ENCODE measurements at regions not wholly inside any gene's neighbourhood (a gene's known extent, or its start where the extent isn't known, plus 50 kb on each side); places are given as distances from the start of the nearest gene placed in this dataset.

DNA sequence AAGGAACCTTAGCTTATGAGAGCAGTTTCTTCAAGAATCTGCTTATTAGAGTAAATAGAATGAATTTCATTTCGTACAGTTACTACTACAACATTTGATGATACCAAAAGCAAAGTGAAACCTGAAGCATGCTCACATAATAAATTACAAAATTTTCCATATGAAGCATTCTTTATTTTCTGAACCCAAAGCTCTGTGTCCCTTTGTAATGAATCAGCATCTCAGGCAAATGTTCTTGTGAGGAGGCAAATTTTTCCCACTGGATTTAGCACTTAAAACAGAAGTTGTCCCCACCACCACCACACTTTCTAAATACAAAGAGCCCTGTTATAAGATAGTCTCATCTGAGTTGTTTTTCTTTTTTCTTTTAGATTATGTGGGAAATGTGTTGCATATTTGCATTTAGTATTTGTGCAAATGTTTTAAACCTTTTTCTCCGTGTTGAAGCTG is 70.7 kb upstream of the NFKB1 start:
- dilution Hi-C loops (cut with HindIII; ENCODE audit: low sequenced_read_pairs, unreplicated experiment): no loop called here
- no CpG with 5 or more reads among the region's 2 CpGs for WGBS, 2 experiments (ENCODE audit: extremely low coverage in 2 of 2, insufficient read length in 1 of 2)

More for the DNA sequence above, 70.7 kb upstream of the NFKB1 start:
- no peak overlapping the region for H2AK5ac ChIP-seq (ENCODE audit: low read depth, low read length)
- no peak overlapping the region for H2BK20ac ChIP-seq (ENCODE audit: low read depth, low read length)
- no peak overlapping the region; the same call in 1 of the 2 replicates for H3K56ac ChIP-seq (ENCODE audit: extremely low read depth, insufficient read depth, low read length)
- no peak overlapping the region for H3K4ac ChIP-seq (ENCODE audit: low read depth, low read length)
- 0 out of 3 replicates have a peak overlapping the region, but pooled peaks have one; percentile 26 for H2BK15ac ChIP-seq (ENCODE audit: low read depth, low read length)
- H2BK5ac ChIP-seq (ENCODE audit: low read depth, low read length, poor library complexity, severe bottlenecking): no peak overlapping the region
- H4K5ac ChIP-seq (ENCODE audit: low read depth, low read length): no peak overlapping the region
- H3K4me1 ChIP-seq (ENCODE audit: control insufficient read depth, insufficient read depth, low read length): peaks cover 4% of the 10 kb centered on the region; the same call in 1 of the 2 replicates
- no peak overlapping the region for H3K27ac ChIP-seq (ENCODE audit: insufficient read depth, low read length)
- H3K79me1 ChIP-seq (ENCODE audit: low read depth in 1 of 2, low read length in 2 of 2): no peaks in the 10 kb centered on the region
- H4K91ac ChIP-seq (ENCODE audit: insufficient read depth, low read depth, low read length): no peak overlapping the region
- no peak overlapping the region for H2AK9ac ChIP-seq (replicated peaks; ENCODE audit: low read depth, low read length, poor library complexity)
- H2AFZ ChIP-seq (replicated peaks; ENCODE audit: low read length, poor library complexity): no peak overlapping the region
- H4K8ac ChIP-seq (ENCODE audit: low read depth in 2 of 2, low read length in 2 of 2): peak overlapping the region in 1 of 2 experiments; percentile 40; a peak in 1 of 4 replicates
- no peaks in the 10 kb centered on the region for H3K27me3 ChIP-seq (ENCODE audit: control insufficient read depth, insufficient read depth, low read length)
- peak overlapping the region; percentile 20; the same call in 1 of the 2 replicates for H2BK120ac ChIP-seq (ENCODE audit: low read depth, low read length)
- peak overlapping the region; percentile 61 for H3K4me3 ChIP-seq (ENCODE audit: insufficient read depth, low read depth, low read length)
- peak overlapping the region; percentile 20; the same call in 1 of the 2 replicates for H3K18ac ChIP-seq (ENCODE audit: low read depth, low read length)
- H3K14ac ChIP-seq (replicated peaks; ENCODE audit: low read depth, low read length): 0 out of 2 replicates have a peak overlapping the region, but pooled peaks have one; percentile 21
- no TSS peak for BruUV-seq (replicated peaks)
- intact Hi-C loops (cut with micrococcal nuclease): loop anchor here (2.0 to 5.0 kb wide), 4 partner anchors 70 to 668 kb away; partner anchors contain the start of genes BDH2 and NFKB1
- TF ChIP-seq, protein P1, sequence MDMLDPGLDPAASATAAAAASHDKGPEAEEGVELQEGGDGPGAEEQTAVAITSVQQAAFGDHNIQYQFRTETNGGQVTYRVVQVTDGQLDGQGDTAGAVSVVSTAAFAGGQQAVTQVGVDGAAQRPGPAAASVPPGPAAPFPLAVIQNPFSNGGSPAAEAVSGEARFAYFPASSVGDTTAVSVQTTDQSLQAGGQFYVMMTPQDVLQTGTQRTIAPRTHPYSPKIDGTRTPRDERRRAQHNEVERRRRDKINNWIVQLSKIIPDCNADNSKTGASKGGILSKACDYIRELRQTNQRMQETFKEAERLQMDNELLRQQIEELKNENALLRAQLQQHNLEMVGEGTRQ (IDR thresholded peaks at IDR 0.05; ENCODE audit: low read depth, low read length): no peak
- TF ChIP-seq CTCF (conservative IDR thresholded peaks at IDR 0.05; ENCODE audit: low read depth, low read length) (no peak), RFX5 (IDR thresholded peaks at IDR 0.05; ENCODE audit: low read depth, low read length) (no peak), RCOR1 (IDR thresholded peaks at IDR 0.05; ENCODE audit: insufficient replicate concordance, low read length) (no peak), CHD1 (IDR thresholded peaks at IDR 0.05; ENCODE audit: low read depth, low read length) (no peak), FOS (IDR thresholded peaks at IDR 0.05; ENCODE audit: low read depth, low read length) (no peak), MXI1 (IDR thresholded peaks at IDR 0.05; ENCODE audit: borderline replicate concordance, low read depth, low read length) (no peak), POLR2A (IDR thresholded peaks at IDR 0.05; ENCODE audit: low read depth, low read length) (no peak), NFE2L2 (IDR thresholded peaks at IDR 0.05; ENCODE audit: low read depth, low read length) (no peak), MAFK (IDR thresholded peaks at IDR 0.05; ENCODE audit: low read depth, low read length) (no peak), SMC3 (IDR thresholded peaks at IDR 0.05; ENCODE audit: low read depth, low read length) (no peak), CEBPB (IDR thresholded peaks at IDR 0.05; ENCODE audit: low read depth, low read length) (no peak)
- ChIA-PET POLR2A (ENCODE audit: unreplicated experiment) (interaction anchor here (0.6 to 0.7 kb wide), 4 partner anchors 17 to 1749 kb away, joined by 3 to 17 read pairs (median 10); no protein-coding TSS in a partner anchor), CTCF (interaction anchor here (0.5 to 1.1 kb wide), 25 partner anchors 70 to 1250 kb away, joined by 3 to 8 read pairs (median 4); partner anchors contain the start of gene SLC39A8)
- H3K9me3 ChIP-seq (ENCODE audit: control insufficient read depth, insufficient read depth, low read length): no peaks in the 10 kb centered on the region
- ATAC-seq (ENCODE audit: low read depth) (peak; percentile 9), DNase-seq (peak; percentile 16)
- H3K9ac ChIP-seq (ENCODE audit: low read depth, low read length): peak overlapping the region; percentile 64; the same call in 1 of the 2 replicates
- no peaks in the 10 kb centered on the region for H4K20me1 ChIP-seq (ENCODE audit: insufficient read depth, low read length)
- in situ Hi-C loops (cut with MboI; ENCODE audit: low sequenced_read_pairs): no loop called here
- H3K23ac ChIP-seq (ENCODE audit: low read depth, low read length): peak overlapping the region; percentile 46; the same call in 1 of the 2 replicates
- H3K36me3 ChIP-seq (ENCODE audit: control insufficient read depth, insufficient read depth, low read length): no peaks in the 10 kb centered on the region
- H3K4me2 ChIP-seq (ENCODE audit: low read depth, low read length): peak overlapping the region; percentile 68
- no peaks in the 10 kb centered on the region for H3K9me1 ChIP-seq (ENCODE audit: insufficient read depth, low read length)

Data from IMR-90 (cell line).